Neural cell (in vitro differentiated cells): ENCODE measurements at regions not wholly inside any gene's neighbourhood (a gene's known extent, or its start where the extent isn't known, plus 50 kb on each side); places are given as distances from the start of the nearest gene placed in this dataset.

ENCODE experiments used
- H2AFZ ChIP-seq: fragments of 200-600, 300-800 bp; sonication (generic), shearing (Covaris generic); 2 replicates; pipeline ENCODE4 v1.6.0; 2014; ENCODE audit warnings: low read depth, mild to moderate bottlenecking, antibody characterized with exemption, low read length, moderate library complexity
- H3F3A ChIP-seq: fragments of 200-600 bp; shearing (Covaris generic); 2 replicates; pipeline ENCODE4 v1.6.1; 2016; ENCODE audit warnings: mild to moderate bottlenecking, moderate library complexity, mixed read lengths, antibody characterized with exemption, low read length; ENCODE audit not compliant: insufficient read depth, poor library complexity, severe bottlenecking
- H3K27ac ChIP-seq: fragments of 200-600, 300-800 bp; sonication (generic), shearing (Covaris generic); 2 replicates; pipeline ENCODE4 v1.5.1; 2014; ENCODE audit warnings: mild to moderate bottlenecking, low read length, moderate library complexity
- H3K27me3 ChIP-seq: fragments of 300-800, 200-600 bp; sonication (generic), shearing (Covaris generic); 2 replicates; pipeline ENCODE4 v1.6.0; 2014; ENCODE audit warnings: mild to moderate bottlenecking, low read depth, low read length, moderate library complexity; ENCODE audit not compliant: insufficient read depth
- H3K36me3 ChIP-seq: fragments of 300-800, 200-600 bp; sonication (generic), shearing (Covaris generic); 2 replicates; pipeline ENCODE4 v1.5.1; 2014; ENCODE audit warnings: mild to moderate bottlenecking, antibody characterized with exemption, low read length, moderate library complexity; ENCODE audit not compliant: insufficient read depth
- H3K4me2 ChIP-seq: fragments of 300-800, 200-600 bp; sonication (generic), shearing (Covaris generic); 2 replicates; pipeline ENCODE4 v1.6.0; 2014; ENCODE audit warnings: mild to moderate bottlenecking, low read length
- H3K4me3 ChIP-seq: fragments of 300-800, 200-600 bp; sonication (generic), shearing (Covaris generic); 2 replicates; pipeline ENCODE4 v1.5.1; 2014; ENCODE audit warnings: mild to moderate bottlenecking, low read length, moderate library complexity
- H3K79me2 ChIP-seq: fragments of 200-600 bp; shearing (Covaris generic); replicated peaks from 2 replicates; pipeline ENCODE4 v1.6.0; 2014; ENCODE audit warnings: mild to moderate bottlenecking, low read length, moderate library complexity; ENCODE audit not compliant: insufficient read depth
- H3K9ac ChIP-seq: fragments of 300-800, 200-600 bp; sonication (generic), shearing (Covaris generic); 2 replicates; pipeline ENCODE4 v1.6.1; 2016; ENCODE audit warnings: mild to moderate bottlenecking, low read length, mixed read lengths
- H3K9me2 ChIP-seq: fragments of 200-600 bp; shearing (Covaris generic); 2 replicates; pipeline ENCODE4 v1.6.1; 2016; ENCODE audit warnings: mild to moderate bottlenecking, low read length, mixed read lengths; ENCODE audit not compliant: insufficient read depth
- H3K9me3 ChIP-seq: fragments of 200-600, 300-800 bp; sonication (generic), shearing (Covaris generic); 2 replicates; pipeline ENCODE4 v1.6.1; 2016; ENCODE audit warnings: mild to moderate bottlenecking, mixed run types, low read length, moderate library complexity, mixed read lengths
- H4K20me1 ChIP-seq: fragments of 200-600 bp; shearing (Covaris generic); 2 replicates; pipeline ENCODE4 v1.6.1; 2016; ENCODE audit warnings: mild to moderate bottlenecking, mixed run types; ENCODE audit not compliant: insufficient read depth
- EP300 ChIP-seq: fragments of 450-650 bp; conservative IDR thresholded peaks from 2 replicates; pipeline ENCODE4 v1.6.1; 2014; ENCODE audit warnings: antibody characterized with exemption, mild to moderate bottlenecking, moderate library complexity; ENCODE audit not compliant: poor library complexity, severe bottlenecking
- EZH2 ChIP-seq: fragments of 200-600, 300-800 bp; shearing (Covaris generic), sonication (generic); IDR thresholded peaks from 2 replicates; pipeline ENCODE4 v1.6.1; 2014; ENCODE audit warnings: antibody characterized with exemption, low read length, borderline replicate concordance, mild to moderate bottlenecking; ENCODE audit not compliant: insufficient read depth, poor library complexity, severe bottlenecking
- MXI1 ChIP-seq: fragments of 450-650 bp; conservative IDR thresholded peaks from 2 replicates; pipeline ENCODE4 v1.6.1; 2014; ENCODE audit warnings: antibody characterized with exemption, mild to moderate bottlenecking; ENCODE audit not compliant: poor library complexity, severe bottlenecking
- POLR2AphosphoS5 ChIP-seq: IDR thresholded peaks from 2 replicates; pipeline ENCODE4 v1.6.1; 2012
- RAD21 ChIP-seq: fragments of 450-650 bp; conservative IDR thresholded peaks from 2 replicates; pipeline ENCODE4 v1.6.1; 2014; ENCODE audit warnings: antibody characterized with exemption, mild to moderate bottlenecking, moderate library complexity
- REST ChIP-seq: IDR thresholded peaks from 2 replicates; pipeline ENCODE4 v1.6.1; 2012; ENCODE audit warnings: borderline replicate concordance
- SMC3 ChIP-seq: fragments of 450-650 bp; conservative IDR thresholded peaks from 2 replicates; pipeline ENCODE4 v1.6.1; 2014; ENCODE audit warnings: antibody characterized with exemption, mild to moderate bottlenecking, moderate library complexity; ENCODE audit not compliant: poor library complexity
- TAF1 ChIP-seq: IDR thresholded peaks from 2 replicates; pipeline ENCODE4 v1.6.1; 2012; ENCODE audit warnings: low read depth
- TF ChIP-seq, protein P1 (sequence below): fragments of 450-650 bp; IDR thresholded peaks from 2 replicates; pipeline ENCODE4 v1.5.1; 2014; ENCODE audit warnings: antibody characterized with exemption, mild to moderate bottlenecking, moderate library complexity; ENCODE audit not compliant: poor library complexity, severe bottlenecking

DNA sequence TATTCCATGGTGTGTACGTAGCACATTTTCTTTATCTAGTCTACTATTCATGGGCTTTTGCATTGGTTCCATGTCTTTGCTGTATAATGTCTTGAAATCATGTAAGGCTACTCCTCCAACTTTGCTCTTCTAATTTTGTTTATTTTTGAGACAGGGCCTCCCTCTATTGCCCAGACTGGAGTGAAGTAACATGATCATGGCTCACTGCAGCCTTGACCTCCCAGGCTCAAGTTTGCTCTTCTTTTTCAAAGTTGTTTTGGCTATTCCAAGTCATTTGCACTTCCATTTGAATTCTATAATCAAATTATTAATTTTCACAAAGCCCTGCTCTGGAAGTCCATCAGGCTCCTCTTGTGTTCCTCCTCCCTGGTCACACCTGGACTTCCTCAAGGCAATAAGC lies 90.2 kb upstream of the SGIP1 start:
- Histone ChIP-seq H3F3A (no peaks in the 10 kb centered on the region), H3K27ac (no peak overlapping the region), H3K27me3 (no peaks in the 10 kb centered on the region), H3K9ac (no peak overlapping the region), H2AFZ (no peak overlapping the region), H4K20me1 (no peaks in the 10 kb centered on the region), H3K79me2 (no peaks in the 10 kb centered on the region), H3K9me2 (no peaks in the 10 kb centered on the region), H3K4me3 (no peak overlapping the region), H3K36me3 (no peaks in the 10 kb centered on the region), H3K9me3 (no peaks in the 10 kb centered on the region), H3K4me2 (no peak overlapping the region)
- TF ChIP-seq POLR2AphosphoS5, result no peak
- no peak for TF ChIP-seq EP300
- TF ChIP-seq REST, result no peak
- no peak for TF ChIP-seq MXI1
- TF ChIP-seq, protein P1, sequence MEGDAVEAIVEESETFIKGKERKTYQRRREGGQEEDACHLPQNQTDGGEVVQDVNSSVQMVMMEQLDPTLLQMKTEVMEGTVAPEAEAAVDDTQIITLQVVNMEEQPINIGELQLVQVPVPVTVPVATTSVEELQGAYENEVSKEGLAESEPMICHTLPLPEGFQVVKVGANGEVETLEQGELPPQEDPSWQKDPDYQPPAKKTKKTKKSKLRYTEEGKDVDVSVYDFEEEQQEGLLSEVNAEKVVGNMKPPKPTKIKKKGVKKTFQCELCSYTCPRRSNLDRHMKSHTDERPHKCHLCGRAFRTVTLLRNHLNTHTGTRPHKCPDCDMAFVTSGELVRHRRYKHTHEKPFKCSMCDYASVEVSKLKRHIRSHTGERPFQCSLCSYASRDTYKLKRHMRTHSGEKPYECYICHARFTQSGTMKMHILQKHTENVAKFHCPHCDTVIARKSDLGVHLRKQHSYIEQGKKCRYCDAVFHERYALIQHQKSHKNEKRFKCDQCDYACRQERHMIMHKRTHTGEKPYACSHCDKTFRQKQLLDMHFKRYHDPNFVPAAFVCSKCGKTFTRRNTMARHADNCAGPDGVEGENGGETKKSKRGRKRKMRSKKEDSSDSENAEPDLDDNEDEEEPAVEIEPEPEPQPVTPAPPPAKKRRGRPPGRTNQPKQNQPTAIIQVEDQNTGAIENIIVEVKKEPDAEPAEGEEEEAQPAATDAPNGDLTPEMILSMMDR, result no peak
- TF ChIP-seq EZH2, result no peak
- no peak for TF ChIP-seq RAD21
- no peak for TF ChIP-seq SMC3
- TF ChIP-seq TAF1, result no peak

DNA sequence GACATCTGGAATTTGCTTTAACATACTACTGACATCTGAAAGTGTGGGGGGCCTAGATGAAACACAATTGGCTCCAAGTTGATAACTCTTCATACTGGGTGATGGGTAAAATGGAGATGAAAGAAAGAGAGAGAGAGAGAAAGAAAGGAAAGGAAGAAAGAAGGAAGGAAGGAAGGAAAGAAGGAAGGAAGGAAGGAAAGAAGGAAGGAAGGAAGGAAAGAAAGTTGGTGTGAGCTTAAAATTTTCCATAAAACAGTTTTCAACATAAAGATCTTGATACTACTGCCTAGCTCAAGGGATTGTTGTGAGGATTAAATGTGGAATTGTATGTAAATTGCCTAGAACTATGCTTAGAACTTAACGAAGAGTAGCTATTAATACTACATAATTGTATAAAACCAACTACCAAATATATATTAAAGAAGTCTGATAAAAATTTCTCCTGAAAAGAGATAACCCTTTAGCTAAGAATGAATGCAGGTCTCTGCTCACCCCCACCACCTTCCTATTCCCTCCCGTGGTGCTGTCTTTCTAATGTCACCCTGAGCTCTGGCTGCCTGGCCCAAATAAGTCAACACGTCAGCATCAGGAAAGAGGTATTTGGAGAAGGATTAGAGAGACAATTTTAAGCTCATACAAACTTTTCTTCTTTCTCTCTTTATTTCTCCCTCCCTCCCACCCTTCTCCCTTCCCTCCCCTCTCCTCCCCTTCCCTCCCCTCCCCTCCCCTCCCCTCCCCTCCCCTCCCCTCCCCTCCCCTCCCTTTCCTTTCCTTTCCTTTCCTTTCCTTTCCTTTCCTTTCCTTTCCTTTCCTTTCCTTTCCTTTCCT lies 89.3 kb upstream of the SGIP1 start:
- H3K9me3 ChIP-seq, result no peaks in the 10 kb centered on the region
- H3K9me2 ChIP-seq, result no peaks in the 10 kb centered on the region
- no peaks in the 10 kb centered on the region for H3K27me3 ChIP-seq
- no peaks in the 10 kb centered on the region for H3K79me2 ChIP-seq
- no peak overlapping the region for H2AFZ ChIP-seq
- no peaks in the 10 kb centered on the region for H3K36me3 ChIP-seq
- no peaks in the 10 kb centered on the region for H4K20me1 ChIP-seq
- TF ChIP-seq SMC3 (no peak), REST (no peak), TAF1 (no peak), EZH2 (no peak)
- TF ChIP-seq, protein P1, result no peak
- no peak overlapping the region for H3K4me2 ChIP-seq
- no peak overlapping the region for H3K9ac ChIP-seq
- no peak overlapping the region for H3K4me3 ChIP-seq
- H3F3A ChIP-seq, result no peaks in the 10 kb centered on the region
- H3K27ac ChIP-seq, result no peak overlapping the region
